Epidermal melanocyte (primary cell): ENCODE measurements at regions not wholly inside any gene's neighbourhood (a gene's known extent, or its start where the extent isn't known, plus 50 kb on each side); places are given as distances from the start of the nearest gene placed in this dataset.
A peak's percentile ranks its signal among the peaks of the same experiment; 100 is the strongest.
"Not testable (repeated sequence)": the region's sequence is repeated elsewhere in the genome, so short reads cannot be mapped to it uniquely, and the experiment has no call there.

Source experiments
- DNase-seq: peaks from one replicate; pipeline ENCODE4 v3.0.0; 2011; ENCODE audit warnings: low spot score; ENCODE audit not compliant: insufficient read length

DNA sequence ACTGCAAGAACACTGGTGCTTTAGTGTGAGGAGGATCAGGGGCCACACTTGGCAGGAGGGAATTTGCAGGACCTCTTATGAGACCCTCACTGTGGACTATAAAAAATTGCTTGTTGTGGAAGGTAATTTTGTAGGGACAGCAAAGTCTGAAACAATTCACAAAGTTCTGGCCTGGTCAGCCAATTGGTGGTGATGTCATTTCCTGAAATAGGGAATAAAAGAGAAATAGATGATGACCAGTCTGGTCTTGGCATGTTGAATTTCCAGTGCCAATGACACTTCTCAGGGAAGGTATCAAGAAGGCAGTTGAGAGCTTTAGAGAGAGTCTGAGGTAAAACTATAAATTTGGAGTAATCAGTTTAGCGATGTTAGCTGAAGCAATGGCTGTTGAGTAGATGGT lies 129.3 kb upstream of the LMNTD1 start:
- no peak for DNase-seq

DNA sequence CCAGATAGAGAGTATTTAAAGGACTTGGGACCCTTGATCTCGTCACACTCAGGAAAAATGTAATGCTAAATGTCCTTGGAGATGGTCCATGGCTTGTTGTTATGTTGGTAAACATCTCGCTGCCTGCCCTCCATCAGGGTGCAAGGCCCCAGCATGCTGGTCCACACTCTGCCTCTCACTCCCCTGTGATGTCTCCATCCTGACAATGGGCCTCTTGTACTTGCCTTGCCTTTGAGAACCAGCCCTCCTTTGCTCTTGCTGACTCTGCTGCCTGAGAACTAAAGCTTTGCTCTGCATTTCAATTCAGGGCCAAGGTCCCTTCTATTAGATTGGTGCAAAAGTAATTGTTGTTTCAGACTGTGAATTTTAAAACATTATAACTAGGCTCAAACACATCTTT lies 131.0 kb upstream of the LMNTD1 start:
- DNase-seq, result no peak

DNA sequence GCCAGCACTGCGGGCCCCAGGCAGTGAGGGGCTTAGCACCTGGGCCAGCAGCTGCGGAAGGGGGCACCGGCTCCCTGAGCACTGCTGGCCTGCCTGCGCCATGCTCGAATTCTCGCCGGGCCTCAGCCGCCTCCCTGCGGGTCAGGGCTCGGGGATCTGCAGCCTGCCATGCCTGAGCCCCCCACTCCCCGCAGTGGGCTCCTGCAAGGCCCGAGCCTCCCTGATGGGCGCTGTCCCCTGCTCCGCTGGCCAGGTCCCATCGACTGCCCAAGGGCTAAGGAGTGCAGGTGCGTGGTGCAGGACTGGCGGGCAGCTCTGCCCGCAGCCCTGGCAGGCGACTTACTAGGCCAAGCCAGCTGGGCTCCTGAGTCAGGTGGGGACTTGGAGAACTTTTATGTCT lies 133.3 kb upstream of the LMNTD1 start:
- DNase-seq, result no peak

DNA sequence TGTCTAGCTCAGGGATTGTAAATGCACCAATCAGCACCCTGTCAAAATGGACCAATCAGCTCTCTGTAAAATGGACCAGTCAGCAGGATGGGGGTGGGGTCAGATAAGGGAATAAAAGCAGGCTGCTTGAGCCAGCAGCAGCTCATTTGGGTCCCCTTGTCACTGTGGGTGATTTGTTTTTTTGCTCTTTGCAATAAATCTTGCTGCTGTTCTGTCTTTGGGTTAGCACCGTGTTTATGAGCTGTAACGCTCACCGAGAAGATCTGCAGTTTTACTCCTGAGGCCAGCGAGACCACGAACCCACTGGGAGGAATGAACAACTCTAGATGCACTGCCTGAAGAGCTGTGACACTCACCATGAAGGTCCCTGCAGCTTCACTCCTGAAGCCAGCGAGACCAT lies 134.1 kb upstream of the LMNTD1 start:
- DNase-seq, result no peak

DNA sequence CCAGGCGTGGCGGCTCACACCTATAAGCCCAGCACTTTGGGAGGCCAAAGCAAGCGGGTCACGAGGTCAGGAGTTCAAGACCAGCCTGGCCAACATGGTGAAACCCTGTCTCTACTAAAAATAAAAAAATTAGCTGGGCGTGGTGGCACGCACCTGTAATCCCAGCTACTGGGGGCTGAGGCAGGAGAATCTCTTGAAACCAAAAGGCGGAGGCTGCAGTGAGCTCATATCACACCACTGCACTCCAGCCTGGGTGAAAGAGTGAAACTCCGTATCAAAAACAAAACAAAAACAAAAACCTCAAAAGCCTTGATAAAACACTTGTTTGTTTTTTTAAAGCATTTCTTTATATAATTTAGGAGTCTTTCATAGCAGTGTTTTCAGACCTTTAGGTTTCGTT lies 135.8 kb upstream of the LMNTD1 start:
- not testable (repeated sequence) for DNase-seq

- no peak for DNase-seq
Observed at GRCh38 chr12:25689996-25690501, 137.0 kb upstream of the LMNTD1 start.

- no peak for DNase-seq
Observed at GRCh38 chr12:25690996-25691864, 138.1 kb upstream of the LMNTD1 start.

- DNase-seq, result no peak
Observed at GRCh38 chr12:25691865-25692114, 138.7 kb upstream of the LMNTD1 start.

GRCh38 chr12:25692115-25693035 lies 139.3 kb upstream of the LMNTD1 start:
- DNase-seq, result no peak

GRCh38 chr12:25694072-25694471 lies 141.0 kb upstream of the LMNTD1 start:
- DNase-seq, result peak; percentile 77

DNA sequence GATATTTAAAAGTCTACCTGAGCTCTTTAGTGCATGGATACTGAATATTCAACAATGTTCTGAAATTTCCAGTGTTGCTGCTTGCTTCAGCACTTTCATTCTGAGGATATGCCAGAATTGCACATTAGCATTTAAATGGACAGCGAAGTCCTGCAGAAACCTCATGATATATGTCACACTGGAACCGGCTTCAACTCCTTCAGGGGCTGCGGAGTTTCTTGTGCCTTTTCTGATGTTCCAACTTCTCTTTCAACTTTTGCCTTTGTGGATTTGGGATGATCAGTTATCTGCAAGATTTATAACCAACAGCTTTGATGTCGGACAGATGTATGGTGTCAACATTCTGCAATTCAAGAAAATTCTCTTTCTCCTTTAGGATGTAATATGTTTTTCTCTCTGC lies 142.5 kb upstream of the LMNTD1 start:
- no peak for DNase-seq

DNA sequence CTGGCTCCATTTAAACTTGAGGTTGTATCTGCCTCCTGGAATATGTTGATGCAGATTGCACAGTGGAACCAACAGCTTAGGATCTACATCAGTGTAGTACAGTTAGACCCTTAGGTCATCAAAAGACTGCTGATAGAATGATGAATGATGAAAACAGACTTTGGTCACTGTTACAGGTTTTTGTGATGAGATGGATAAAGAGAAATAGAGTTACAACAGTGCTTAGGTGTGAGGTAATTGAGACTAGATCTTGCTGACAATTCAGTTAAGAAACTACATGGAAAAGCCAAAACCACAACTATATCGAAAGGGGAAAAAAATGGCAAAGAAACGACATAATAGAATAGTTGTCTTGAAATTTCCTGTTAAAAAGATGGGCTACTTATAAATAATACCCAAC lies 145.7 kb upstream of the LMNTD1 start:
- DNase-seq, result no peak

- DNase-seq, result no peak
Observed at GRCh38 chr12:25699454-25699853, 146.4 kb upstream of the LMNTD1 start.

- DNase-seq, result no peak
Observed at GRCh38 chr12:25701290-25701689, 148.2 kb upstream of the LMNTD1 start.

GRCh38 chr12:25702553-25702952 lies 149.5 kb upstream of the LMNTD1 start:
- DNase-seq, result no peak

GRCh38 chr12:25705261-25705660 lies 152.2 kb upstream of the LMNTD1 start:
- no peak for DNase-seq

DNA sequence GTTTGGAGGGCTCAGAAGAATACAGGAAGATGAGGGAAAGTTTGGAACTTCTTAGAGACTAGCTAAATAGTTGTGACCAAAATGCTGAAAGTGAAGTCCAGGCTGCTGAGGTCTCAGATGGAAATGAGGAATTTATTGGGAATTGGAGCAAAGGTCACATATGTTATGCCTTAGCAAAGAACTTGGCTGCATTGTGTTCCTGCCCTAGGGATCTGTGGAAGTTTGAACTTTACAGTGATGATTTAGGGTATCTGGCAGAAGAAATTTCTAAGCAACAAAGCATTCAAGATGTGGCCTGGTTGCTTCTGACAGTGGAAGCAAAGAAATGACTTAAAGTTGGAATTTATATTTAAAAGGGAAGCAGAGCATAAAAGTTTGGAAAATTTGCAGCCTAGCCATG lies 153.6 kb upstream of the LMNTD1 start:
- not testable (repeated sequence) for DNase-seq

DNA sequence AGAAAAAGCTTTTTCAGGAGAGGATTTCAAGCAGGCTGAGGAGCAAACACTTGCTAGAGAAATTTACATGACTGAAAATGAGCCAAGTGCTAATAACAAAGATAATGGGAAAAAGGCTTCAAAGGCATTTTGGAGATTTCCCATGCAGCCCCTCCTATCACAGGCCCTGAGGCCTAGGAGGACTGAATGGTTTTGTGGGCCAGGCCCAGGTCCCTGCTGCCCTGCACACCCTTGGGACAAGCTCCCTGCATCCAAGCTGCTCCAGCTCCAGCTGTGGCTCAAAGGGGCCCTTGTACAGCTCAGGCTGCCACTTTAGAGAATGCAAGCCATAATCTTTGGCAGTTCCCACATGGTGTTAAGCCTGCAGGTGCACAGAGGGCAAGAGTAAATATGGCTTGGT lies 154.0 kb upstream of the LMNTD1 start:
- DNase-seq, result no peak

DNA sequence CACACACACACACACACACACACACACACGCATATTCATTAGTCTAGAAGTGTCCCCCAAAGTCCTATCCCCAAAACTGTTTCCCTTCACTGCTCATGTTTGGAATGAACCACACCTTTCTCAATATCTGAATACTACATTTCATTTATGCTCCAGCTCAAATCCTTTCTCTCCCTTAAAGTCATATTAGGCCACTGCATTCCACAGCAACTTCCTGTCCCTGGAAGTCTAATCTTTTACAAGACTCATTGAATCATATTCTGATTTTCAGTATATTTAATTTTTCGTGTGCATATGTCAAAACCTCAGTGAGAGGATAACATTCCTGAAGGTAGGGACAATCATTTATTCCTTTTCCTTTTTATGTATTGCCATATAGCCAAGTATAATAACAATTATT lies 155.6 kb upstream of the LMNTD1 start:
- DNase-seq, result no peak

- no peak for DNase-seq
Observed at GRCh38 chr12:25710128-25710527, 157.0 kb upstream of the LMNTD1 start.

GRCh38 chr12:25710938-25711605 lies 158.0 kb upstream of the LMNTD1 start:
- DNase-seq, result not testable (repeated sequence)

DNA sequence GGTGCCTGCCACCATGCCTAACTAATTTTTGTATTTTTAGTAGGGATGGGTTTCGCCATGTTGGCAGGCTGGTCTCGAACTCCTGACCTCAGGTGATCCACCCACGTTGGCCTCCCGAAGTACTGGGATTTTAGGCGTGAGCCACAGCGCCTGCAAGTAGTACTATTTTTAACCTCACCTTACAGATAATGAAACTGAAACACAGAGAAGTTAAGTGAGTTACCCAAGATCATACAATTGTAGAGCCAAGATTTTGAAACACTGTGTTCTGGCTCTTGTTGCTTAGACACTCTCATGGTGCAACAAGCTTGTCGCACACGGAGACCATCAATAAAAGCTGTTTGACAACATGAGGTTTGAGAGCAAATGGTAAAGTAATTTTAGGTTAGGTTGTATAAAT lies 159.1 kb upstream of the LMNTD1 start:
- DNase-seq, result no peak
